Kidney (tissue), 13 donors: ENCODE measurements at regions not wholly inside any gene's neighbourhood (a gene's known extent, or its start where the extent isn't known, plus 50 kb on each side); places are given as distances from the start of the nearest gene placed in this dataset.

Source experiments
- DNase-seq, 5 donors: peaks; one replicate each; pipeline ENCODE4 v3.0.0-alpha.2; 2013 to 2020
- FAIRE-seq: peaks from 2 replicates; lab custom pipeline; 2012; peaks lifted over from hg19 to GRCh38; lab: Jason Lieb, UNC
- H3K27ac ChIP-seq, 2 donors: one replicate each; pipeline ENCODE4 v1.7.0; 2013; ENCODE audit warnings: low read depth in 2 of 2, low read length in 2 of 2, inconsistent platforms in 1 of 2
- H3K27me3 ChIP-seq: one replicate; pipeline ENCODE4 v1.7.1; 2013; ENCODE audit warnings: low read length, inconsistent platforms; ENCODE audit not compliant: control insufficient read depth, insufficient read depth
- H3K36me3 ChIP-seq, 3 donors: one replicate each; pipeline versions ENCODE4 v1.7.0 to v1.7.1; 2013; ENCODE audit warnings: low read length in 3 of 3, control low read depth in 1 of 3, inconsistent platforms in 1 of 3; ENCODE audit not compliant: insufficient read depth in 3 of 3, control insufficient read depth in 2 of 3
- H3K4me1 ChIP-seq, 3 donors: one replicate each; pipeline versions ENCODE4 v1.7.0 to v1.7.1; 2013; ENCODE audit warnings: low read length in 3 of 3, inconsistent platforms in 1 of 3, low read depth in 1 of 3; ENCODE audit not compliant: control insufficient read depth in 2 of 3, insufficient read depth in 2 of 3
- H3K4me3 ChIP-seq, 3 donors: one replicate each; pipeline versions ENCODE4 v1.7.0 to v1.8.1; 2013; ENCODE audit warnings: low read length in 3 of 3, control low read depth in 1 of 3, inconsistent platforms in 1 of 3
- H3K9ac ChIP-seq, 3 donors: one replicate each; pipeline versions ENCODE4 v1.7.0 to v1.7.1; 2013; ENCODE audit warnings: low read length in 3 of 3, control low read depth in 1 of 3, inconsistent platforms in 1 of 3
- H3K9me3 ChIP-seq, 3 donors: one replicate each; pipeline versions ENCODE4 v1.7.0 to v1.7.1; 2013; ENCODE audit warnings: low read length in 3 of 3, control low read depth in 1 of 3, inconsistent platforms in 1 of 3; ENCODE audit not compliant: control insufficient read depth in 2 of 3, insufficient read depth in 1 of 3
- intact Hi-C: fragments of 100-400 bp; cut with DNase I; formaldehyde crosslinking; loops from one replicate; pipeline ENCODE4 v1.11.1; 2022
- TF ChIP-seq, protein P1 (sequence below): IDR thresholded peaks from 3 replicates; pipeline ENCODE4 v1.5.1; 2012; ENCODE audit warnings: mild to moderate bottlenecking, moderate library complexity, borderline replicate concordance; ENCODE audit not compliant: insufficient read depth; ENCODE audit errors: extremely low read depth
- donor health status: control.
- donor health status: control.
- donor health status: control.
- donor health status: control.
- donor health status: control.
- donor health status: DM: yes; HTN: yes; CAD: no.
- donor health status: Normal renal cell carcinoma (clear cell type).

DNA sequence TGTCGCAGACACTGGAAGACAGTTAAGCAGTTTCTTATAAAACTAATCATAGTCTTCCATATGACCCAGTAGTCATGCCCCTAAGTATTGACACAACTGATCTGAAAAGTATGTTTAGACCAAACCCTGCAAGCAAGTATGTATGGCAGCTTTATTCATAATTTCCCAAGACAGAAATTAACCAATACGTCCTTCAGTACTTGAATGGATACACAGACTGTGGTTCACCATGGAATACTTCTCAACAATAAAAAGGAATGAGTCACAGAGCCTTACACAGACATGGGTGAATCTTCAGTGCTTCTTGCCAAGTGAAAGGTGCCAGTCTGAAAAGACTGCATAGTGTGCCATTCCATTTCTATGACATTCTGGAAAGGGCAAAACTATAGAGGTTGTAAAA, 50.2 kb upstream of the AKR1E2 start:
- TF ChIP-seq, protein P1, sequence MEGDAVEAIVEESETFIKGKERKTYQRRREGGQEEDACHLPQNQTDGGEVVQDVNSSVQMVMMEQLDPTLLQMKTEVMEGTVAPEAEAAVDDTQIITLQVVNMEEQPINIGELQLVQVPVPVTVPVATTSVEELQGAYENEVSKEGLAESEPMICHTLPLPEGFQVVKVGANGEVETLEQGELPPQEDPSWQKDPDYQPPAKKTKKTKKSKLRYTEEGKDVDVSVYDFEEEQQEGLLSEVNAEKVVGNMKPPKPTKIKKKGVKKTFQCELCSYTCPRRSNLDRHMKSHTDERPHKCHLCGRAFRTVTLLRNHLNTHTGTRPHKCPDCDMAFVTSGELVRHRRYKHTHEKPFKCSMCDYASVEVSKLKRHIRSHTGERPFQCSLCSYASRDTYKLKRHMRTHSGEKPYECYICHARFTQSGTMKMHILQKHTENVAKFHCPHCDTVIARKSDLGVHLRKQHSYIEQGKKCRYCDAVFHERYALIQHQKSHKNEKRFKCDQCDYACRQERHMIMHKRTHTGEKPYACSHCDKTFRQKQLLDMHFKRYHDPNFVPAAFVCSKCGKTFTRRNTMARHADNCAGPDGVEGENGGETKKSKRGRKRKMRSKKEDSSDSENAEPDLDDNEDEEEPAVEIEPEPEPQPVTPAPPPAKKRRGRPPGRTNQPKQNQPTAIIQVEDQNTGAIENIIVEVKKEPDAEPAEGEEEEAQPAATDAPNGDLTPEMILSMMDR = no peak
- intact Hi-C loops = no loop called here

DNA sequence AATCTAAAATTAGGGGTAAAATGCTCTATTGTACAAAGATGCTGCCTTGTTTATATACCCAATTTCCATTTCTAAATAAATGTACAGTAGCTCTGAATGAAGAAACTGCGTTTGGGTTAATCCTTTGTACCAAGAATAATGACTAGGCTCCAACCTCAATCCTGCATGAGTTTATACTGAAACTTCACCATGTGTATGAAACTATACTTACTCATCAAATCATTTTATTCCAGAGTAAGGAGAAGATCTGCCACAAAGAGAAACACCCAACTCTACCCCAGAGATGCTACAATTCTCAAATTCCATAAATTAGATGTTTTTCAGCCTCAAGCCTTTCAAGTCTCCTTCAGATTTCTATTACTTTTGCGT, 53.8 kb upstream of the AKR1E2 start:
- Histone ChIP-seq H3K27ac (no peak overlapping the region), H3K9ac (no peak overlapping the region), H3K4me3 (no peak overlapping the region), H3K9me3 (no peaks in the 10 kb centered on the region), H3K4me1 (no peaks in the 10 kb centered on the region), H3K36me3 (no peaks in the 10 kb centered on the region), H3K27me3 (no peaks in the 10 kb centered on the region)
- TF ChIP-seq, protein P1 = no peak
- FAIRE-seq (no peak), DNase-seq (no peak)
- intact Hi-C loops = loop anchor here (5.0 kb wide), 1 partner anchor 1535 kb away; no protein-coding TSS in a partner anchor

More for the DNA sequence above, 50.2 kb upstream of the AKR1E2 start:
- H3K4me3 ChIP-seq = no peak overlapping the region
- no peaks in the 10 kb centered on the region for H3K27me3 ChIP-seq
- DNase-seq (no peak), FAIRE-seq (no peak)
- H3K9ac ChIP-seq = no peak overlapping the region
- no peaks in the 10 kb centered on the region for H3K9me3 ChIP-seq
- H3K27ac ChIP-seq = no peak overlapping the region
- no peaks in the 10 kb centered on the region for H3K36me3 ChIP-seq
- H3K4me1 ChIP-seq = no peaks in the 10 kb centered on the region

DNA sequence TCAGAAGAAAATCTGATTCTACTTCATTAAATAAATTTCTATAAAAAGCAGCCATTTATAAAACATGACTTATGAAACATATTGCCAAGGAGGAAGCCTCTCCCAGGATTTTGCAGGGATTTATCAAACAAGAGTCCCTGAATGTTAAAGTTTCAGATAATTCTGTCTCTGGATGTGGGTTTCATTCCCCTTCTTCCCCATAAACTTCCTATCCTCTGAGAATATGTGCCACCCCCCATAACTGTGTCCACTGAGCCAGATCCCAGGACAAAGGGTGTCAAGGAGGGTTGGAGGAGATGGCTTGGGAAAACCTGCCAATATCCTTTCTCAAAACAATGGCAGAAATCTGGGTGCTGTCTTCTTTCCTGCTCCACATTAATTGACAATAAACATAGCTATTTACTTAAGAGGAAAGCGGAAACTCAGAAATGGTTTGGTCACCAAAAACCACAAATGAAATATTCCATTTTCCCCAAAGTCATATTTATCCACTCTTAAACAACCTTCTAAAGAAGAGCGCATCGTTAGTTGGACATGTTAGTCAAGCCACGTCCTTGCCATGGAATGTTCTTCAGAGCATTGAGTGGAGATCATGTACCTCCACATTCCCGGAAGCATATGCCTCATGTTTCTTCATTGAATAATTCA, 54.3 kb upstream of the AKR1E2 start:
- DNase-seq (no peak), FAIRE-seq (no peak)
- TF ChIP-seq, protein P1 = no peak
- no peak overlapping the region for H3K4me3 ChIP-seq
- no peaks in the 10 kb centered on the region for H3K36me3 ChIP-seq
- H3K9ac ChIP-seq = no peak overlapping the region
- H3K27ac ChIP-seq = peak overlapping the region in 1 of 2 donors; percentile 43
- intact Hi-C loops = loop anchor here (5.0 kb wide), 1 partner anchor 1534 kb away; no protein-coding TSS in a partner anchor
- H3K9me3 ChIP-seq = no peaks in the 10 kb centered on the region
- H3K4me1 ChIP-seq = no peaks in the 10 kb centered on the region
- no peaks in the 10 kb centered on the region for H3K27me3 ChIP-seq
